Smooth muscle cell (in vitro differentiated cells): ENCODE measurements at regions not wholly inside any gene's neighbourhood (a gene's known extent, or its start where the extent isn't known, plus 50 kb on each side); places are given as distances from the start of the nearest gene placed in this dataset.
"Not testable (repeated sequence)": the region's sequence is repeated elsewhere in the genome, so short reads cannot be mapped to it uniquely, and the experiment has no call there.

Source experiments
- DNase-seq: peaks from one replicate; lab custom pipeline; 2025; ENCODE audit not compliant: unreplicated experiment; lab: John Stamatoyannopoulos, UW
- H2AFZ ChIP-seq: fragments of 200-600 bp; sonication (generic); 2 replicates; pipeline ENCODE4 v1.6.0; 2016; ENCODE audit warnings: antibody characterized with exemption, low read depth, mild to moderate bottlenecking
- H3F3A ChIP-seq: fragments of 200-600 bp; sonication (generic); 2 replicates; pipeline ENCODE4 v1.6.0; 2017; ENCODE audit warnings: antibody characterized with exemption, low read depth
- H3K27ac ChIP-seq: fragments of 200-600 bp; sonication (generic); 2 replicates; pipeline ENCODE4 v1.5.1; 2016; ENCODE audit warnings: low read depth, mild to moderate bottlenecking
- H3K27me3 ChIP-seq: fragments of 200-600 bp; sonication (generic); 2 replicates; pipeline ENCODE4 v1.6.1; 2016; ENCODE audit warnings: low read depth, mild to moderate bottlenecking
- H3K36me3 ChIP-seq: fragments of 200-600 bp; sonication (generic); 2 replicates; pipeline ENCODE4 v1.5.1; 2016; ENCODE audit warnings: low read depth
- H3K4me1 ChIP-seq: fragments of 200-600 bp; sonication (generic); 2 replicates; pipeline ENCODE4 v1.5.1; 2016; ENCODE audit warnings: low read depth
- H3K4me2 ChIP-seq: fragments of 200-600 bp; sonication (generic); 2 replicates; pipeline ENCODE4 v1.6.0; 2016; ENCODE audit warnings: mild to moderate bottlenecking
- H3K4me3 ChIP-seq: fragments of 200-600 bp; sonication (generic); 2 replicates; pipeline ENCODE4 v1.5.1; 2016; ENCODE audit warnings: mild to moderate bottlenecking
- H3K79me2 ChIP-seq: fragments of 200-600 bp; sonication (generic); 2 replicates; pipeline ENCODE4 v1.6.0; 2016; ENCODE audit warnings: low read depth, mild to moderate bottlenecking
- H3K9ac ChIP-seq: fragments of 200-600 bp; sonication (generic); 2 replicates; pipeline ENCODE4 v1.6.0; 2016; ENCODE audit warnings: low read depth
- H3K9me3 ChIP-seq: fragments of 200-600 bp; sonication (generic); replicated peaks from 2 replicates; pipeline ENCODE4 v1.5.1; 2016; ENCODE audit warnings: low read depth
- H4K20me1 ChIP-seq: fragments of 200-600 bp; sonication (generic); 2 replicates; pipeline ENCODE4 v1.6.0; 2016; ENCODE audit warnings: low read depth
- CTCF ChIP-seq: fragments of 200-600 bp; sonication (generic); IDR thresholded peaks from 2 replicates; pipeline ENCODE4 v1.5.1; 2017; ENCODE audit warnings: borderline replicate concordance, mild to moderate bottlenecking, antibody characterized with exemption; ENCODE audit not compliant: insufficient read depth, poor library complexity, severe bottlenecking
- WGBS: methylation state at CpG from one replicate; pipeline ENCODE4 v1.1.7; 2016; ENCODE audit warnings: low lambda C conversion rate; 5-methylcytosine and 5-hydroxymethylcytosine counted together

- WGBS = 84% methylated on average over 4 of the region's 4 CpGs
- H3K27me3 ChIP-seq = no peaks in the 10 kb centered on the region
Measured at GRCh38 chr5:107005161-107005560, 665.6 kb downstream of the EFNA5 start.

GRCh38 chr5:107002115-107002514 is 668.6 kb downstream of the EFNA5 start:
- Histone ChIP-seq H3F3A (no peaks in the 10 kb centered on the region), H3K4me2 (no peak overlapping the region), H2AFZ (no peak overlapping the region), H3K27me3 (no peaks in the 10 kb centered on the region), H4K20me1 (no peaks in the 10 kb centered on the region), H3K36me3 (no peaks in the 10 kb centered on the region), H3K79me2 (no peaks in the 10 kb centered on the region), H3K9ac (no peak overlapping the region), H3K4me1 (no peaks in the 10 kb centered on the region), H3K9me3 (no peaks in the 10 kb centered on the region), H3K4me3 (no peak overlapping the region), H3K27ac (no peak overlapping the region)
- DNase-seq = no peak
- no peak for TF ChIP-seq CTCF

More at GRCh38 chr5:107005161-107005560, 665.6 kb downstream of the EFNA5 start:
- no peak for TF ChIP-seq CTCF
- no peaks in the 10 kb centered on the region for H3K79me2 ChIP-seq
- no peaks in the 10 kb centered on the region for H3K4me1 ChIP-seq
- peak overlapping the region; percentile 21 for H3K4me2 ChIP-seq
- no peak overlapping the region for H3K4me3 ChIP-seq
- no peaks in the 10 kb centered on the region for H3K9me3 ChIP-seq
- DNase-seq = no peak
- no peak overlapping the region for H2AFZ ChIP-seq
- H4K20me1 ChIP-seq = no peaks in the 10 kb centered on the region
- H3K36me3 ChIP-seq = no peaks in the 10 kb centered on the region
- no peak overlapping the region for H3K9ac ChIP-seq
- H3F3A ChIP-seq = no peaks in the 10 kb centered on the region
- H3K27ac ChIP-seq = no peak overlapping the region

GRCh38 chr5:106999506-106999905 is 671.2 kb downstream of the EFNA5 start:
- not testable (repeated sequence) for H3F3A ChIP-seq, H3K9ac ChIP-seq, H4K20me1 ChIP-seq, H3K79me2 ChIP-seq, DNase-seq, H3K4me3 ChIP-seq, H3K27me3 ChIP-seq, H3K36me3 ChIP-seq, H3K27ac ChIP-seq, H3K4me2 ChIP-seq, H2AFZ ChIP-seq, H3K4me1 ChIP-seq, H3K9me3 ChIP-seq
- 95% methylated on average over 6 of the region's 6 CpGs for WGBS

- Histone ChIP-seq H3K79me2 (no peaks in the 10 kb centered on the region), H3K9me3 (no peaks in the 10 kb centered on the region), H3K4me2 (no peak overlapping the region), H3F3A (no peaks in the 10 kb centered on the region), H4K20me1 (no peaks in the 10 kb centered on the region), H3K4me3 (no peak overlapping the region), H3K36me3 (no peaks in the 10 kb centered on the region), H3K27me3 (no peaks in the 10 kb centered on the region), H3K27ac (no peak overlapping the region), H3K9ac (no peak overlapping the region), H2AFZ (no peak overlapping the region), H3K4me1 (peaks cover 7% of the 10 kb centered on the region)
- no peak for DNase-seq
- TF ChIP-seq CTCF = no peak
- 64% methylated on average over 2 of the region's 2 CpGs for WGBS
Measured at GRCh38 chr5:106986006-106986405, 684.7 kb downstream of the EFNA5 start.
